H9 (cell line): ENCODE measurements at regions not wholly inside any gene's neighbourhood (a gene's known extent, or its start where the extent isn't known, plus 50 kb on each side); places are given as distances from the start of the nearest gene placed in this dataset.

ENCODE experiments used
- DNase-seq: peaks from one replicate; pipeline ENCODE4 v3.0.0-alpha.2; 2017
- H2AFZ ChIP-seq: one replicate; pipeline ENCODE4 v1.6.1; 2013; ENCODE audit warnings: mild to moderate bottlenecking, low read length, control low read depth, moderate library complexity
- H2AK5ac ChIP-seq: 2 replicates; pipeline ENCODE4 v1.6.1; 2013; ENCODE audit warnings: low read length, control low read depth, mixed read lengths; ENCODE audit not compliant: insufficient read length
- H2BK120ac ChIP-seq: one replicate; pipeline ENCODE4 v1.6.1; 2013; ENCODE audit warnings: low read depth, mild to moderate bottlenecking, low read length, control low read depth, inconsistent platforms; ENCODE audit not compliant: poor library complexity, severe bottlenecking
- H2BK12ac ChIP-seq: 2 replicates; pipeline ENCODE4 v1.6.1; 2013; ENCODE audit warnings: low read length, control low read depth, mixed read lengths, low read depth; ENCODE audit not compliant: insufficient read length
- H2BK15ac ChIP-seq: 2 replicates; pipeline ENCODE4 v1.6.1; 2013; ENCODE audit warnings: low read depth, low read length, control low read depth
- H2BK20ac ChIP-seq: one replicate; pipeline ENCODE4 v1.6.1; 2013; ENCODE audit warnings: low read depth, mild to moderate bottlenecking, low read length, control low read depth, inconsistent platforms; ENCODE audit not compliant: poor library complexity, severe bottlenecking
- H2BK5ac ChIP-seq: 2 replicates; pipeline ENCODE4 v1.6.1; 2013; ENCODE audit warnings: low read length, control low read depth, mixed read lengths; ENCODE audit not compliant: insufficient read length
- H3K14ac ChIP-seq: 2 replicates; pipeline ENCODE4 v1.6.1; 2013; ENCODE audit warnings: low read length, control low read depth; ENCODE audit not compliant: insufficient read depth
- H3K18ac ChIP-seq: 2 replicates; pipeline ENCODE4 v1.6.1; 2013; ENCODE audit warnings: low read depth, mild to moderate bottlenecking, mixed read lengths, low read length, control low read depth; ENCODE audit not compliant: insufficient read length
- H3K23ac ChIP-seq: 2 replicates; pipeline ENCODE4 v1.6.1; 2013; ENCODE audit warnings: low read length, control low read depth, mixed read lengths, low read depth; ENCODE audit not compliant: insufficient read length
- H3K23me2 ChIP-seq: 2 replicates; pipeline ENCODE4 v1.6.1; 2013; ENCODE audit warnings: low read depth, mild to moderate bottlenecking, mixed read lengths, low read length, control low read depth; ENCODE audit not compliant: insufficient read length, poor library complexity, severe bottlenecking
- H3K27ac ChIP-seq: 2 replicates; pipeline ENCODE4 v1.5.1; 2013; ENCODE audit warnings: low read length, control low read depth, mixed read lengths, low read depth; ENCODE audit not compliant: insufficient read length
- H3K27me3 ChIP-seq: 2 replicates; pipeline ENCODE4 v1.6.1; 2013; ENCODE audit warnings: low read length, control low read depth, inconsistent platforms; ENCODE audit not compliant: insufficient read depth
- H3K4ac ChIP-seq: 2 replicates; pipeline ENCODE4 v1.6.1; 2013; ENCODE audit warnings: low read depth, mild to moderate bottlenecking, control low read depth, inconsistent platforms, low read length, moderate library complexity
- H3K4me1 ChIP-seq: 2 replicates; pipeline ENCODE4 v1.6.1; 2013; ENCODE audit warnings: low read length, control low read depth, inconsistent platforms; ENCODE audit not compliant: insufficient read depth
- H3K4me2 ChIP-seq: 2 replicates; pipeline ENCODE4 v1.6.1; 2013; ENCODE audit warnings: low read length, control low read depth, mixed read lengths; ENCODE audit not compliant: insufficient read length, insufficient read depth
- H3K56ac ChIP-seq: 2 replicates; pipeline ENCODE4 v1.6.1; 2013; ENCODE audit warnings: low read depth, mild to moderate bottlenecking, mixed read lengths, low read length, control low read depth; ENCODE audit not compliant: insufficient read length
- H3K79me1 ChIP-seq: 2 replicates; pipeline ENCODE4 v1.6.1; 2013; ENCODE audit warnings: low read depth, mild to moderate bottlenecking, moderate library complexity, low read length, control low read depth, inconsistent platforms; ENCODE audit not compliant: insufficient read depth, poor library complexity, severe bottlenecking
- H3K79me2 ChIP-seq: 2 replicates; pipeline ENCODE4 v1.6.1; 2013; ENCODE audit warnings: low read length, control low read depth, inconsistent platforms; ENCODE audit not compliant: insufficient read depth
- H3K9ac ChIP-seq: 2 replicates; pipeline ENCODE4 v1.6.1; 2013; ENCODE audit warnings: low read length, control low read depth, mixed read lengths; ENCODE audit not compliant: insufficient read length; ENCODE audit errors: extremely low read depth
- H3K9me3 ChIP-seq: one replicate; pipeline ENCODE4 v1.6.1; 2013; ENCODE audit warnings: low read depth, low read length, inconsistent platforms; ENCODE audit not compliant: control insufficient read depth
- H3T11ph ChIP-seq: one replicate; pipeline ENCODE4 v1.6.1; 2013; ENCODE audit warnings: mild to moderate bottlenecking, low read length, control low read depth, inconsistent platforms
- H4K20me1 ChIP-seq: one replicate; pipeline ENCODE4 v1.6.1; 2013; ENCODE audit not compliant: control insufficient read depth, insufficient read length, insufficient read depth
- H4K5ac ChIP-seq: 2 replicates; pipeline ENCODE4 v1.6.1; 2013; ENCODE audit warnings: low read depth, mild to moderate bottlenecking, mixed read lengths, low read length, control low read depth; ENCODE audit not compliant: insufficient read length
- H4K8ac ChIP-seq: replicated peaks from 2 replicates; pipeline ENCODE4 v1.6.1; 2013; ENCODE audit warnings: low read length, control low read depth, mixed read lengths, low read depth; ENCODE audit not compliant: insufficient read length
- H4K91ac ChIP-seq: 2 replicates; pipeline ENCODE4 v1.6.1; 2013; ENCODE audit warnings: low read depth, mild to moderate bottlenecking, moderate library complexity, mixed read lengths, low read length, control low read depth; ENCODE audit not compliant: insufficient read length
- H3K27ac Mint-ChIP-seq, 3 experiments: 2 replicates in 2 of 3; 3 replicates in 1 of 3; pipeline ENCODE4 v1.8.0; 2020 to 2021; ENCODE audit warnings: mixed read lengths in 3 of 3, mild to moderate bottlenecking in 1 of 3, moderate library complexity in 1 of 3
- H3K27me3 Mint-ChIP-seq: 2 replicates; pipeline ENCODE4 v1.8.0; 2021; ENCODE audit warnings: low read depth, mild to moderate bottlenecking, moderate library complexity, mixed read lengths
- H3K36me3 Mint-ChIP-seq, 3 experiments: 2 replicates in 2 of 3; 3 replicates in 1 of 3; pipeline ENCODE4 v1.8.0; 2020 to 2021; ENCODE audit warnings: low read depth in 3 of 3, mixed read lengths in 3 of 3; ENCODE audit not compliant: insufficient read depth in 1 of 3
- H3K4me1 Mint-ChIP-seq, 2 experiments: 2 replicates each; pipeline ENCODE4 v1.8.0; 2020; ENCODE audit warnings: mixed read lengths in 2 of 2
- H3K4me3 Mint-ChIP-seq, 2 experiments: 2 replicates in 1 of 2; 3 replicates in 1 of 2; pipeline ENCODE4 v1.8.0; 2020 to 2021; ENCODE audit warnings: mild to moderate bottlenecking in 2 of 2, mixed read lengths in 2 of 2, moderate library complexity in 1 of 2
- H3K9me3 Mint-ChIP-seq, 2 experiments: 2 replicates in 1 of 2; 3 replicates in 1 of 2; pipeline ENCODE4 v1.8.0; 2020; ENCODE audit warnings: mild to moderate bottlenecking in 2 of 2, mixed read lengths in 2 of 2, moderate library complexity in 1 of 2
- WGBS: extraction: QIAGEN DNeasy Blood & Tissue Kit; methylation state at CpG from one replicate; pipeline ENCODE4 v1.1.7; 2013; ENCODE audit warnings: missing lambda C conversion rate, low lambda C conversion rate, mixed read lengths; ENCODE audit not compliant: insufficient read length; ENCODE audit errors: extremely low coverage; 5-methylcytosine and 5-hydroxymethylcytosine counted together
- TF ChIP-seq, protein P1 (sequence below): fragments of 200-600 bp; sonication (generic); conservative IDR thresholded peaks from 3 replicates; pipeline ENCODE4 v1.8.0; 2021; ENCODE audit warnings: antibody characterized with exemption, mild to moderate bottlenecking

DNA sequence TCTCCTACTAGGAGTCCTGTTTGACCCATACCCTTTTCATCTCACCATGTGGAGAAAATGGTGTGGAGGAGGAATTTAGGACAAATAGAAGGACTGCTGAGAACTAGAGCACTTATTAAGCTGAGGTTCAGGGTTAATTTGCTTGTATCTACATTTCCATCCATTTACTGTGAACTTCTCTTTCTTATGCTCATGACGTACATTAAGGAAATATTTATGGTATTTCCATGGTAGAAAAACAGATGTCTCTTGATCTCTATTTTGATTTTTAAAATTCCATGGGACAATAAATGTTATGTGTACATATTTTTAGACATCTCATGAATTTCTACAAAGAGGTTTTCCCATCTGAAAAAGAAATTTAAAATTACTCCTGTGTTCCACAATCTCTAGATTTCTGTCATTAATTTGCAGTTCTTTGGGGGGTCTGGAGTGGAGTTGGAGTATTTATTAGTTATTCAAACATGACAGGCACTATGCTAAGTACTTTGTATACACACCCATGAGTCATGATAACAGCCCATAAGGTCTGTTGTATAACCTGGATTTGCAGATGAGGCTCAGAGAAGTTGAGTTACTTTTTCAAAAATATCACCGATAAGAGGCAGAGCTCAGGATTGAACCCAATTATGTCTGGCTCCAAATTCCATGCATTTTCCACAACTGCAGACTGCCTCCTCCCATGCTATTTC is 112.6 kb downstream of the COPS8 start:
- no peak overlapping the region for H2BK120ac ChIP-seq
- WGBS, result no CpG with 5 or more reads among the region's 2 CpGs
- H3K4me3 Mint-ChIP-seq, result no peak overlapping the region
- H3K9ac ChIP-seq, result no peak overlapping the region
- DNase-seq, result no peak
- H3K23ac ChIP-seq, result no peak overlapping the region
- no peak overlapping the region for H3K4ac ChIP-seq
- TF ChIP-seq, protein P1, sequence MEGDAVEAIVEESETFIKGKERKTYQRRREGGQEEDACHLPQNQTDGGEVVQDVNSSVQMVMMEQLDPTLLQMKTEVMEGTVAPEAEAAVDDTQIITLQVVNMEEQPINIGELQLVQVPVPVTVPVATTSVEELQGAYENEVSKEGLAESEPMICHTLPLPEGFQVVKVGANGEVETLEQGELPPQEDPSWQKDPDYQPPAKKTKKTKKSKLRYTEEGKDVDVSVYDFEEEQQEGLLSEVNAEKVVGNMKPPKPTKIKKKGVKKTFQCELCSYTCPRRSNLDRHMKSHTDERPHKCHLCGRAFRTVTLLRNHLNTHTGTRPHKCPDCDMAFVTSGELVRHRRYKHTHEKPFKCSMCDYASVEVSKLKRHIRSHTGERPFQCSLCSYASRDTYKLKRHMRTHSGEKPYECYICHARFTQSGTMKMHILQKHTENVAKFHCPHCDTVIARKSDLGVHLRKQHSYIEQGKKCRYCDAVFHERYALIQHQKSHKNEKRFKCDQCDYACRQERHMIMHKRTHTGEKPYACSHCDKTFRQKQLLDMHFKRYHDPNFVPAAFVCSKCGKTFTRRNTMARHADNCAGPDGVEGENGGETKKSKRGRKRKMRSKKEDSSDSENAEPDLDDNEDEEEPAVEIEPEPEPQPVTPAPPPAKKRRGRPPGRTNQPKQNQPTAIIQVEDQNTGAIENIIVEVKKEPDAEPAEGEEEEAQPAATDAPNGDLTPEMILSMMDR, result no peak
- H2AFZ ChIP-seq, result no peak overlapping the region
- peaks cover 16% of the 10 kb centered on the region for H3K4me1 ChIP-seq
- H3K56ac ChIP-seq, result no peak overlapping the region
- H3K4me2 ChIP-seq, result peak overlapping the region; percentile 14
- H3K23me2 ChIP-seq, result no peaks in the 10 kb centered on the region
- peak overlapping the region; percentile 81 to 96 (median 83); a peak in 6 of 7 replicates for H3K27ac Mint-ChIP-seq
- no peak overlapping the region for H2BK20ac ChIP-seq
- no peak overlapping the region for H4K91ac ChIP-seq
- peaks cover 9% of the 10 kb centered on the region for H3K27me3 Mint-ChIP-seq
- H2AK5ac ChIP-seq, result no peak overlapping the region
- H3K79me1 ChIP-seq, result no peaks in the 10 kb centered on the region
- H4K5ac ChIP-seq, result no peak overlapping the region
- peaks cover 2% of the 10 kb centered on the region for H4K20me1 ChIP-seq
- no peaks in the 10 kb centered on the region for H3K79me2 ChIP-seq
- H3K27ac ChIP-seq, result peak overlapping the region; percentile 95
- no peak overlapping the region for H3T11ph ChIP-seq
- H3K18ac ChIP-seq, result no peak overlapping the region
- no peak overlapping the region for H4K8ac ChIP-seq
- no peak overlapping the region for H3K14ac ChIP-seq
- peak overlapping the region; percentile 31 for H2BK5ac ChIP-seq
- H3K9me3 Mint-ChIP-seq, result peaks cover 15 to 17% of the 10 kb centered on the region in 2 experiments
- no peak overlapping the region for H2BK15ac ChIP-seq
- H3K9me3 ChIP-seq, result no peaks in the 10 kb centered on the region
- no peak overlapping the region for H2BK12ac ChIP-seq
- H3K27me3 ChIP-seq, result no peaks in the 10 kb centered on the region
- H3K4me1 Mint-ChIP-seq, result peaks cover 46 to 52% of the 10 kb centered on the region in 2 experiments
- peaks cover 10 to 13% (median 12%) of the 10 kb centered on the region in 3 experiments for H3K36me3 Mint-ChIP-seq
